Activated T-helper 1 cell treated with Interleukin-2 at 50 U/mL for 16 hours (primary cell): ENCODE measurements at regions not wholly inside any gene's neighbourhood (a gene's known extent, or its start where the extent isn't known, plus 50 kb on each side); places are given as distances from the start of the nearest gene placed in this dataset.
"Not testable (repeated sequence)": the region's sequence is repeated elsewhere in the genome, so short reads cannot be mapped to it uniquely, and the experiment has no call there.

Experiments used
- DNase-seq: peaks from one replicate; pipeline ENCODE4 v3.0.0-alpha.2; 2020; ENCODE audit warnings: low read depth

DNA sequence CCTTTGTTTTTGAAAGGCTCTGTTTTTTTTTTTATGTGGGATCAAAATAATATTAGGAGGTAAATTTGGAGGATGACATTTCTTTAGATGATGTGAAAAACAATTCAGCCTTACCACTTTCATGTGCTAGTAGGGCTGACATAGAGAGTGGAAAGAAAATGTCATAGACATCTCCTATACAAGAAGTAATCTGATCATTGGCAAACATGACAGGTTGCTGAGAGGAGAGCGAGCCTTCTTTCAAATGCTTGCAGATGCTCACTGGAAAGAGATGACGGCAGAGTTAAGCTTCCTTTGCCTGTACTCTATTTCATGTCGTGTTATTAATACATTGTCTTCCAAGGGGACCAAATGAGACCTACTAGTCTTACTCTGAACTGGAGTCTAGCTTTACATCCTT lies 160.1 kb upstream of the DAP start:
- DNase-seq = no peak

DNA sequence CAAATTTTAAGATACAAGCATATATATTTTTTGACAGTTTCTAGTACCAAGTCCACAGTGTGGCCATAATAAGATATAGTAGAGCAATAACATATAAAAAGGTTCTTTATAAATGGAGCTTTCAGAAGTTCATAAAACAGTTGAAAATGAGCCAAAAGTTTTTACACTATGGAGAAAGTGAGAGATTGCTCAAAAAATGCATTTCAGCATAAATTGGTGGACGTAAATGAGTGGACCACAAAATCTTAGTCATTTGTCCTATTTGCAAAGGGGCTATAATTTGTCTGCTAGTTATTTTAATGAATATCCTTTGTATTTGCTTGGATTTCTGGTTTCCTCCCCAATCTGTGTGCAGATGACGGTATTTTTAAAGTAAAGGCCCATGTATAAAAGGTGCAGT lies 159.4 kb upstream of the DAP start:
- no peak for DNase-seq

GRCh38 chr5:10914741-10915480 lies 153.9 kb upstream of the DAP start:
- no peak for DNase-seq

GRCh38 chr5:10913841-10914240 lies 152.8 kb upstream of the DAP start:
- DNase-seq = no peak

GRCh38 chr5:10913181-10913810 lies 152.3 kb upstream of the DAP start:
- DNase-seq = no peak

DNA sequence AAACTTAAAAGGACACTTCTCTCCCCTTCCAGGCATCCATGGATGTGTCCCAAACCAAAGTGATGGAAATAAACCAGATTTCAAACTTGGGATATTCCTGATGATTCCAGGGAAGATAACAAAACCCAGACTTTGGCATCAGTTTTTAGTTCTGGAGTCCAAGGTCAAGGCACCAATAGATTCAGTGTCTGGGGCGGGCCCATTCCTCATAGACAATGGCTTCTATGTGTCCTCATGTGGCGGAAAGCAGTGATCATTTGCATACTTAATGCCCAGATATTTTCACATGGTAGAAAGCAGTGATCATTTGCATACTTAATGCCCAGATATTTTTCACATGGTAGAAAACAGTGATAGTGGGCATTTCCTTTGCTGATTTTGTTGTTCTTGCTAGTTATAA lies 151.4 kb upstream of the DAP start:
- DNase-seq = no peak

- no peak for DNase-seq
Observed at GRCh38 chr5:10910261-10910660, 149.2 kb upstream of the DAP start.

- no peak for DNase-seq
Observed at GRCh38 chr5:10904862-10905432, 143.9 kb upstream of the DAP start.

DNA sequence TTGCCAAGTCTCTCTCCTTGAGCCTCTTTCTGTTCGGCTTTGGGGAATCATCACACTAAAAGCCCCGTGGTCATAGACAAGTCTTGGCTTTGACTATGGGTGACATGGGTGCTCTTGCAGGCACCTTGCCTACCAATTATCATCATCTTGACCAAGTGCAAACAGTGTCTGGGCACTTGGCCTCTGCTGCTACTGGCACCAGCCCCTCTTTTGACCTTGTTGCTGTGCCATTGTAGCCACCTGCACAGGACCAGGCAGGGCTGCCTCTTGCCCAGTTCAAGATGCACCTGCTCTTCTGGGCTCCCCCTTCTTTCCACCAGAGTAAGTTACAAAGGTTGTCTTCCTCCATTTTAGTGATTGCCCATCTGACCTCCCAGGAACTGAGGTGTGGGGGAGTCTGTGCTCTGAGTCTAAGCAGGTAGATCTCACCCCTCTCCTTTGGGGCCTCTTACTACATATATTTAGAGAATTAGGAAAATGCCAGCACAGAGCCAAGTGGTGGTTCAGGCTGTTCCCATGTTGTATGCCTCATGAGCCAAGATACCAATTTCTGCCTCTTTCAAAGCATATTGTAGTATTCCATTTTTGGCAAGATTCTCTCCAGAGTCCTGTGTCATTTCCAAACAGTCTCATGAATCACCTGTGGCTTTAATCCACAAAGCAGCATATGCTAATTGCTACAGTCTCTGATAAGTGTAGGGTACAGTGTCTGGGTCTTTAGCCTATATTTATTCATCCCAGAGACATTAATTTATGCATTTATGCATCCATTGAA lies 142.9 kb upstream of the DAP start:
- DNase-seq = no peak

GRCh38 chr5:10902145-10902544 lies 141.1 kb upstream of the DAP start:
- DNase-seq = no peak

- no peak for DNase-seq
Observed at GRCh38 chr5:10898514-10898913, 137.5 kb upstream of the DAP start.

- no peak for DNase-seq
Observed at GRCh38 chr5:10896016-10896415, 135.0 kb upstream of the DAP start.

DNA sequence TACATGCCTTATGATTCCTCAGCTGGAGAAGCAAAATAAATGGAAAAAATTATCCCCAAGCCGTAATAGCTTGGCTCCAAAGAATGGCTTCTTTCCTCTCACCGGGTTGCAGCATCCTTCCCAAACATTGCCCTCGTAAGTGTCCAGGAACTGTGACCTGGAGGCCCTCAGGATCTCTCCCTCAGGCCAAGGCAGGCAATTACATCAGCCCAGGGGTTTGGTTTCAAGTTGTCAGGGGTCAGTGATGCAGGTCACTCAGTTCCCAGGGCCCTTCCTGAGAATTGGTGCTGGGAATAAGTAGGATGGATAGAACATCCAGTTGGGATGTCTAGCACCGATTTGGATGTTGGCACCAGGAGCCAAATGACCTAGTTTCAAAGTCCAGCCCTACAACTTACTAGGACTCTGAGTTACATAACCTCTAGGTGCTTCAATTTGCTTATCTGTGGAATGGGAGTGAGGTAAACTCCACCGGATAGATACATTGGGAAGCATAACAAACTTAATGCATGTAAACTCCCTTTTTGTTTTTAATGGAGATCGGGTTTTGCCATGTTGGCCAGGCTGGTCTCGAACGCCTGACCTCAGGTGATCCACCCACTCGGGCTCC lies 133.5 kb upstream of the DAP start:
- DNase-seq = no peak

- no peak for DNase-seq
Observed at GRCh38 chr5:10892911-10893215, 131.8 kb upstream of the DAP start.

DNA sequence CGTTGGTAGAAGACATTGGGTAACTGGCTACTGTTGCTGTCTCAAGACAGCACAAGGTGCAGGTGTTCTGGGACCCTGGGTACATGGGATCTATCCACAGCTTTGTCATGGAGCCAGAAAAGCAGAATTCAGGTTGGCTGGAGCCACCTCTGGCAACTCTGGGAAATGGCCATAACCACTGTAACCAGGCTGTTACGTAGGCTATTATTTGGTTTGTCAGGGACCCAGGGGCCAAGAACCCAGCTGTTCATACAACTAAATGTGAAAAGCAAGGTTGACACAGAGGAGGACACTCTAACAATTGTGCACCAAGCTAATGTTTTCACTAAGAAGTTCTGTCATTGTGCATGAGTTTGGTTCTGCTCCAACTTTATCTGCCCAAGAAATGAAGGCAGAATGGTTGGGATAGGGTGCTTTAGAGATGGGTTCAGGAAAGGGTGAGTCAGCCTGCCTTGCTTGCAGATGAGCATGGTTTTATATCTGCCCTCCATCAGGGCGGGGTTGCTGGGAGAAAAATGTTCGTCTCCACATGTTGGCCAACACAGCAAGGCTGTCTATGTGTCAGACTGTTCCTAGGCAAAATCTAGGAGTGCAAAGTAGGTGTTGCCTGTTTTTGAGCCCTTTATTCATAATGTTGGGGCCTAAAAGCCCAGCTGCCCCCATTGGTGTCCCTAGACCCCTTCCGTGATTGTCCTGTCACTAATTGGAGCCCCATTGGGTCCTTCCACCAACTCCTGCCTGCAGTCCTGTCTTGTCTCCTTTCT lies 131.3 kb upstream of the DAP start:
- no peak for DNase-seq

DNA sequence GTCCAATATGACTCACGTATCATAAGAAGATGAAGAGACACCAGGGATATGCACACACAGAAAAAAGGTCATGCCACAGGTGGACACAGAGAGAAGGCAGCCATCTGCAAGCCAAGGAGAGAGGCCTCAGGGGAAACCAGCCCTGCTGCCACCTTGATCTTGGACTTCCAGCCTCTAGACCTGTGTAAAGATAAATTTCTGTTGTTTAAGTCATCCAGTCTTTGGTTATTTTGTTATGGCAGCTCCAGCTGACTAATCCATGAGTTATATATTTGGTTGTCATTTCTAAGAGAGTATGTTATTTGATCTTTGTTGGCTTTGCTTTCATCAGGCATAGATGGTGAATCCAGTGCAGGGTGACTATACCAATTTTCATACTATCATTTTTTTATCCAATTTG lies 130.2 kb upstream of the DAP start:
- no peak for DNase-seq

- DNase-seq = no peak
Observed at GRCh38 chr5:10886497-10886896, 125.5 kb upstream of the DAP start.

DNA sequence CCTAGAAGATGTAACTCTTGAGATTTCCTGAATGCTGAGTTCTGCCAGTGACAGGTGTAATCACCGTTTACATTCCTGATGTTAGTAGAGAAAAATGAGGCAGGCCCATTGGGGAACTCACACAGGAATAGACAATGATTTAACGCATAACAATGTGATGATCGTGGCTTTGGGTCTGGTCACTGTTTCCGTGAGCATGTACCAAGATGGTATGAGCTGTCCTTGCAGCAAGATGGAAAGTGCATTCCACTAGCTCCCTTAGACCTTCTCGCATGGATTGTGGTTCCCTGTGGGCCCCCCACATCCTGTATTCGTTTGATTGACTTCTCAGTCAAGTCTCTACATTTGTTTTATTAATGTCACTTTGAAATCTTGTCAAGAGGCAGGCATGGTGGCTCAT lies 124.0 kb upstream of the DAP start:
- DNase-seq = no peak

DNA sequence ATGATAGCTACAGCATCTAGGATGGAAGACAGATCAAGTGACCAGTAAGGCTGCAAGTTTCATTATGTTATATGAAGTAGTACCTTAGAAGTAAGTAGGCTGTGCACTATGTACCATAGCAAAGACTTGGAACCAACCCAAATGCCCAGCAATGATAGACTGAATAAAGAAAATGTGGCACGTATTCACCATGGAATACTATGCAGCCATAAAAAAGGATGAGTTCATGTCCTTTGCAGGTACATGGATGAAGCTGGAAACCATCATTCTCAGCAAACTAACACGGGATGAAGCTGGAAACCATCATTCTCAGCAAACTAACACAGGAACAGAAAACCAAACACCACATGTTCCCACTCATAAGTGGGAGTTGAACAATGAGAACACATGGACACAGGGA lies 122.9 kb upstream of the DAP start:
- DNase-seq = not testable (repeated sequence)

- DNase-seq = no peak
Observed at GRCh38 chr5:10880934-10881333, 119.9 kb upstream of the DAP start.

GRCh38 chr5:10876996-10877395 lies 116.0 kb upstream of the DAP start:
- not testable (repeated sequence) for DNase-seq
